Epithelial cell of prostate (primary cell): ENCODE measurements at regions not wholly inside any gene's neighbourhood (a gene's known extent, or its start where the extent isn't known, plus 50 kb on each side); places are given as distances from the start of the nearest gene placed in this dataset.

Source experiments
- DNase-seq: peaks from one replicate; pipeline ENCODE4 v3.0.0-alpha.2; 2011; ENCODE audit warnings: low read depth, low spot score
- H3K27ac ChIP-seq: fragments of 450-650 bp; 2 replicates; pipeline ENCODE4 v1.5.1; 2017; ENCODE audit warnings: mild to moderate bottlenecking

- H3K27ac ChIP-seq = no peak overlapping the region
- no peak for DNase-seq
Observed at GRCh38 chr7:81534446-81534845, 235.4 kb downstream of the HGF start.

DNA sequence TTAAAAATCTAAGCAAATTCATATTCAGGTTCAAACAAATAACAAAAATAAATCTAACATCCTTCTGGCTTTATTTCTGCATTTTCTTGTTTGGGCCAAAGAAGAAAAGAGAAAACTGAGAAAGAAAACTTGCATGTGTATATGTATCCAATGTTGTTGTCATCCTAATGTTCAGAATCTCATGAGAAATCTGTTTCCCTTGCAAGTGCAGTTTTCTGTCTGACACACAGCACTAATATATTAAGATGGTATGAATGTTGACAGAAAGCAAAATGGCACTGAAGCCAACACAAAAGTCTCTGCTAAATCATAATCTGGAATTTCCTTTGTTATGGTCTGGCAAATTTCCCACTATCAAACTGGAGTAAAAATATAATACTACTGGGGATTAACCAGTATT, 235.9 kb downstream of the HGF start:
- no peak overlapping the region for H3K27ac ChIP-seq
- no peak for DNase-seq

- no peak for DNase-seq
- no peak overlapping the region for H3K27ac ChIP-seq
Observed at GRCh38 chr7:81533426-81533825, 236.4 kb downstream of the HGF start.

DNA sequence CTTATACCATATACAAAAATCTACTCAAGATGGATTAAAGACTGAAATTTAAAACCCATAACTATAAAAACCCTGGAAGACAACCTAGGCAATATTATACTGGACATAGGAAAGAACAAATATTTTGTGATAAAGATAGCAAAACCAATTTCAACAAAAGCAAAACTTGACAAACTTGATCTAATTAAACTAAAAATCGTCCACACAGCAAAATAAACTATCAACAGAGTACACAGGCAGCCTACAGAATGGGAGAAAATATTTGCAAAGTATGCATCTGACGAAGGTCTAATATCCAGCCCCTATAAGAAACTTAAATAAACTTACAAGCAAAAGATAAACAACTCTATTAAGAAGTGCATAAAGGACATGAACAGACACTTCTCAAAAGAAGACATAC, 240.1 kb downstream of the HGF start:
- H3K27ac ChIP-seq = no peak overlapping the region
- no peak for DNase-seq

- no peak for DNase-seq
- H3K27ac ChIP-seq = no peak overlapping the region
Observed at GRCh38 chr7:81527651-81528050, 242.2 kb downstream of the HGF start.

GRCh38 chr7:81526971-81527370, 242.9 kb downstream of the HGF start:
- H3K27ac ChIP-seq = no peak overlapping the region
- DNase-seq = no peak

GRCh38 chr7:81525841-81526240, 244.0 kb downstream of the HGF start:
- no peak for DNase-seq
- H3K27ac ChIP-seq = no peak overlapping the region

- DNase-seq = no peak
- H3K27ac ChIP-seq = no peak overlapping the region
Observed at GRCh38 chr7:81519886-81520285, 250.0 kb downstream of the HGF start.

- H3K27ac ChIP-seq = no peak overlapping the region
- no peak for DNase-seq
Observed at GRCh38 chr7:81516898-81517297, 252.9 kb downstream of the HGF start.

- no peak overlapping the region for H3K27ac ChIP-seq
- DNase-seq = no peak
Observed at GRCh38 chr7:81515009-81515408, 254.8 kb downstream of the HGF start.

GRCh38 chr7:81514546-81514945, 255.3 kb downstream of the HGF start:
- DNase-seq = no peak
- no peak overlapping the region for H3K27ac ChIP-seq

GRCh38 chr7:81510122-81510521, 259.7 kb downstream of the HGF start:
- H3K27ac ChIP-seq = no peak overlapping the region
- no peak for DNase-seq

- DNase-seq = no peak
- H3K27ac ChIP-seq = no peak overlapping the region
Observed at GRCh38 chr7:81507221-81507620, 262.6 kb downstream of the HGF start.

- no peak for DNase-seq
- no peak overlapping the region for H3K27ac ChIP-seq
Observed at GRCh38 chr7:81506609-81507008, 263.2 kb downstream of the HGF start.

DNA sequence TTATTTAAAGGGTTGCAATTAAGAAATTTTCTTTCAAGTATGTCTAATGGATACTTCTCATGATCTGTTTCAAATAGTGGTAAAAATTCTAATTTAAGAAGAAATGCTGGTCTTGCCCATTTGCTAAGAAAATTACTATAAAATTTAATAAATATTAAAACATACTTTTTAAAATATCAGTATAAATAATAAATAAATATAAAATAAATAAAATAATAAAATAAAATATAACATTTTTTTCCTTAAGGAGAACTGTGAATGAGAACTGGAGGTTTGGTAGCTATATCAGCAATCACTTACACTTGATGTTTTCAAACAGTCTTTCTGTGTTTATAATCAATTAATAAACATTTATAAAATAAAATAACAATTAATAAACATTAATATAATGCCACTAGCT, 266.1 kb downstream of the HGF start:
- no peak overlapping the region for H3K27ac ChIP-seq
- DNase-seq = no peak

GRCh38 chr7:81503336-81503735, 266.5 kb downstream of the HGF start:
- DNase-seq = no peak
- no peak overlapping the region for H3K27ac ChIP-seq

DNA sequence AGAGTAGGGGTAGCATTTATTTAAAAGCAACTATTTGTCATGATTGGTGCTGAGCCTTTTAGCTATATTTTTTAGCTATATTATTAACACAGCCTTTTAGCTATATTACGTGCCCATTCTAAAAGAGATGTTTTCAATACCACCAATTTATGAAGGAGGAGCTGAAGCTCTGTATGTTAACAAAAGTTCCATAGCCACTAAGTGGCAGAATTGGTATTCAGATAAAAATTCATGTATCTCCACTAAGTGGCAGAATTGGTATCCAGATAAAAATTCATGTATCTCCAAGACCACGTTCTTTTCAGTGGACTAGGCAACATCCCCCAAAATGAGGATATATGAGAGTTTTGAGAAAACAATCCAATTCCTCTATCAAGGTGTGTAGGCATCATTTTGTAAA, 268.6 kb downstream of the HGF start:
- H3K27ac ChIP-seq = peak overlapping the region; percentile 44
- DNase-seq = no peak

GRCh38 chr7:81500631-81501030, 269.2 kb downstream of the HGF start:
- DNase-seq = peak; percentile 8
- H3K27ac ChIP-seq = peak overlapping the region; percentile 44

DNA sequence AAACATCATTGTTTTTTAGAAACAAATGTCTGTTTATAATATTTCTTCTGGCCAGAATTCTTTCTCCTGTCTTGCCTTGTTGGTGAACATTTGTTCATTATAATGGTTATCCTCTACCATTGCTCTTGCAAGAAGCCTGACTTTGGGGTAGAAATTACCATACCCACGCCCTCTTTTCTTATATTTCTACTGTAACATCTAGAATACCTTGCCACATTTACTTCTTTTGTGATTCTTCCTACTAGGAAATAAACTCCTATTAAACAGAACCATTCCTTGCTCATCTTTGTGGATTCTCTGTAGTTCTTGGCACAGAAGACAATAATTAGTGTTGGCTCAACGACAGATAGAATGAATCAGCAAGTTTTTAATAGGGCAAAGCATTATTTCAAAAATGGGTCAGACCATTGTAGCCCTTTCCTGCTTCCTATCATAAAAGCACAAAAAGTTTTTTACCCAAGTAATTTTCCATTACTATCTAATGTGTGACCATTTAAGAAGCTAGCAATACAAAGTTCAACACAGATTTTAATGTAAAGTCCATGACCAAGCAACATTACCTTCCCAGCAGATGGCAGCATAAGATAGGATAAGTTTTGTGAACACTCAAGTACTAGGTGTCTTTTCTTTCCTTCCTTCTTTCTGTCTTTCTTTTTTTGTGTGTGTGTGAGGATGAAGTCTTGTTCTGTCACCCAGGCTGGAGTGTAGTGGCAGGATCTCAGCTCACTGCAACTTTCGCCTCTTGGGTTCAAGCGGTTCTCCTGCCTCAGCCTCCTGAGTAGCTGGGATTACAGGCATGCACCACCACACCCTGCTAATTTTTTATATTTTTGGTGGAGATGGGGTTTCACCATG, 270.4 kb downstream of the HGF start:
- DNase-seq = peak; percentile 12
- H3K27ac ChIP-seq = peak overlapping the region; percentile 44

- DNase-seq = no peak
- H3K27ac ChIP-seq = no peak overlapping the region
Observed at GRCh38 chr7:81498176-81498575, 271.7 kb downstream of the HGF start.

GRCh38 chr7:81492910-81493309, 276.9 kb downstream of the HGF start:
- no peak overlapping the region for H3K27ac ChIP-seq
- no peak for DNase-seq

DNA sequence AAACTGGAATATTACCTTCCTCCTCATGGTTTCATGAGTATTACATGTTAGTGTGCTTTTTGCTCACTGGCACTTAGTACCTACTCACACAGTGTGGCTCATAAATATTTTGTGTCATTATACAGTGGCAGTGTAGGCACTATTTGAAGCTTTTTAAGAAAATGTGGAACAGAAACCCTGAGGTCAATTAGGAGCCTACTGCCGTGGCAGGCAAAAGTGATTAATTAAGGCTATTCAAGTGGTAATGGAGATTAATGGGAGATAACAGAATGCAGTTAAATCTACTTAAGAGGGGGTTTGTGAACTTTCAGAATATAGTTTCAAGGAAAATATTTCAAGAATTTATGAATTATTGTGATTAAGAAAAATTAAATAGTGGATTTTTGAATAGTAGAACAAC, 277.6 kb downstream of the HGF start:
- no peak overlapping the region for H3K27ac ChIP-seq

More for the DNA sequence above, 277.6 kb downstream of the HGF start:
- no peak for DNase-seq
